NCI-H460 (cell line): ENCODE measurements at regions not wholly inside any gene's neighbourhood (a gene's known extent, or its start where the extent isn't known, plus 50 kb on each side); places are given as distances from the start of the nearest gene placed in this dataset.

Source experiments
- DNase-seq: peaks from one replicate; pipeline ENCODE4 v3.0.0-alpha.2; 2016; ENCODE audit warnings: low read depth; ENCODE audit errors: extremely low read depth

DNA sequence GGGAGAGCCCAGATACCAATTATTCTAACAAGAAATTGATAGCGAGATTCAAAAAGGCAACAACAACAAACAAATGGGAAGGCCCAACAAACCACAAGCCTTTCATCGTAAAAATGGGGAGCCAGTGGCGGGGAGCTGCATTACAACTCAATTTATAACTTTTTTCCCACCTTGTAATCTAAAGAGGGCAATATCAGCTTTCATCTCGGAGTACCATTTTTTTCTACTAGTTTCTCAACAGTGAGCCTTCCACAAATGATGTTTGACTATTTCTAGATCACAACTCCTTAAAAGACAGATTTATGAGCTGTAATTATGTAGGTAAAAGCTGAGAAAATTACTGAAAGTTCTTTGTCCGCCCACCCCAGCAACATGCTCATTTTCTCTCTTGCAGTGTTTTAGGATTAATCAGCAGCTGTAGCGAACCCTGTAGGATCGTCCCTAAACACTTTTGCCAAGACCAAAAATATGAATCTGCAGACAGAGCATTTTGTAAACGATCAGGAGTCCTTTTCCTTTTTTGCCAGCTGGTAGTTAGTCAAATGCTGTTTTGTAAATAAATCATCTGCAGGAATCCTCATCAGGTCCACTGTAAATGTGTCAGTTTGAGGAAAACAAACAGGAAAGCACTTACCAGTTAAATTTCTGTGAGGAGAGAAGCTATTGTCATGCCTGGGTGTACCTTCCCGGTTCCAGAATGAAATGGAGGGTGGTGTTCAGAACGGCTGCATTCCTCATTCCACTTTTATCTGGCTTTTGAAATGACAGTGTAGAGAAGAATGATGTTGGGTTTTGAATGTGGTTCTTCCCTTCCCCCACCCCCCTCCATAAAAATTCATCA, 53.2 kb downstream of the EEF1B2 start:
- DNase-seq, result peak; percentile 33

GRCh38 chr2:206213514-206213845, 53.8 kb downstream of the EEF1B2 start:
- no peak for DNase-seq

GRCh38 chr2:206217166-206217565, 57.3 kb upstream of the ZDBF2 start:
- no peak for DNase-seq

DNA sequence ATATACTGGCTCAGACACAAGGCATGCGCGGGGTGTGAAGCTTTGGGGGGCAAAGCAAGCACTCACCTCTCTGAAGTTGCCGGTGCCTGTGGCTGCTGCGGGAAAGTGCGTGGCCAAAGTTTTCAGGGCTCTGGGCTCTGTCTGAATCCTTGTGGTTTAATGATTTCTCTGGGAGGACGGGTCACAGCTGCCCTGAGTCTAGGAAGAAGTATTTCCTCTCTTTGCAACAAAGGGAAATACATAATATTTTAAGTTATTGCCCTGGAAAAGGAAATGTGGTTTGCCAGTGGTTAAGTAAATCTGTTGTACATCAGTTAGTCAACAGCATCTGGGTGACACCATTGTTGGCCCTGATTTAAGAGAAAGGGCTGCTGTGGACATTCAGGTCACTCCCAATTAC, 56.7 kb upstream of the ZDBF2 start:
- no peak for DNase-seq

GRCh38 chr2:206218156-206218555, 56.3 kb upstream of the ZDBF2 start:
- no peak for DNase-seq

DNA sequence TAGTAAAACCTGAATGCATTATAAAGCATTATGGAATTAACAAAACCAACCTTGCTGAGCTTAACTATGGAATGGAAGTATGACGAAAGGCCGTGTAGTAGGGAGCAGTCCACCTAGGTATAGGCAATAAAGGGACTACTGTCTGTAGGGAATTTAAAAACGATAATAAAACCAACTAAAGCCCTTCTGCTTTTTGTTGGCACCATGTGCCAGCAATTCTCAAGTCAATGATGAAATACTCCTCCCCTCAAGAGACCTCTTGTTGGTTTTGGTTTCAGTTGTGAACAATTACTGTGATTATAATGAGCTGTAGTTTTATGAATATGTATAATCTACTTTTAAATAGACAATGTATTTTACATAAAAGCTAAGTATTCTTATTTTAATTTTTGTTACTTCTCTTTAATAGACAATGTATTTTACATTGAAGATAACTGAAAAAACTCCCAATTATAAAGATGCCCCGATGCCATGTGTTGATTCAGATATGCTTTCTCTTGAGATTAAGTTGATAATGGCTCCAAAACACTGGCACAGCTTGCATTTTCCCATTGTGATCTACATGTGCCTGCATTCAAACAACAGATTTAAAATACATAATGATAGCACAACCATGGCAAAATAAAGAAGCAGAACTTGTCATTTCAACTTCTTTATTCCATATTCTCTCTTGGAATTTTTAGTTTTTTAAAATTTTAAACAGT, 55.5 kb upstream of the ZDBF2 start:
- DNase-seq, result no peak

GRCh38 chr2:206219957-206220356, 54.5 kb upstream of the ZDBF2 start:
- DNase-seq, result no peak

- no peak for DNase-seq
Observed at GRCh38 chr2:206220997-206221396, 53.5 kb upstream of the ZDBF2 start.
